HG02938 (cell line): ENCODE measurements at regions not wholly inside any gene's neighbourhood (a gene's known extent, or its start where the extent isn't known, plus 50 kb on each side); places are given as distances from the start of the nearest gene placed in this dataset.

Experiments
- ATAC-seq: cut with Tn5 transposase; IDR thresholded peaks from one replicate; pipeline ENCODE4 v1.9.1; 2021; ENCODE audit warnings: mild to moderate bottlenecking, moderate library complexity; ENCODE audit not compliant: unreplicated experiment

GRCh38 chr18:10009321-10010144 lies 95.7 kb downstream of the VAPA start:
- no peak for ATAC-seq

- no peak for ATAC-seq
Measured at GRCh38 chr18:10010611-10011015, 96.8 kb downstream of the VAPA start.

- no peak for ATAC-seq
Measured at GRCh38 chr18:10011061-10011460, 97.2 kb downstream of the VAPA start.

GRCh38 chr18:10011751-10012150 lies 97.9 kb downstream of the VAPA start:
- no peak for ATAC-seq

GRCh38 chr18:10012526-10012925 lies 98.7 kb downstream of the VAPA start:
- ATAC-seq, result no peak

GRCh38 chr18:10013621-10014543 lies 100.1 kb downstream of the VAPA start:
- ATAC-seq, result no peak

GRCh38 chr18:10015288-10015701 lies 101.5 kb downstream of the VAPA start:
- ATAC-seq, result no peak

- no peak for ATAC-seq
Measured at GRCh38 chr18:10015941-10016819, 102.4 kb downstream of the VAPA start.

GRCh38 chr18:10017043-10017442 lies 103.2 kb downstream of the VAPA start:
- ATAC-seq, result no peak

- ATAC-seq, result no peak
Measured at GRCh38 chr18:10018289-10018688, 104.5 kb downstream of the VAPA start.

GRCh38 chr18:10020171-10020570 lies 106.4 kb downstream of the VAPA start:
- no peak for ATAC-seq

GRCh38 chr18:10022365-10022764 lies 108.5 kb downstream of the VAPA start:
- no peak for ATAC-seq

GRCh38 chr18:10023853-10024570 lies 110.2 kb downstream of the VAPA start:
- no peak for ATAC-seq

- ATAC-seq, result no peak
Measured at GRCh38 chr18:10025711-10026670, 112.2 kb downstream of the VAPA start.

- no peak for ATAC-seq
Measured at GRCh38 chr18:10027031-10027430, 113.2 kb downstream of the VAPA start.

- no peak for ATAC-seq
Measured at GRCh38 chr18:10027461-10027860, 113.6 kb downstream of the VAPA start.

GRCh38 chr18:10029711-10030110 lies 115.9 kb downstream of the VAPA start:
- no peak for ATAC-seq

GRCh38 chr18:10030816-10031541 lies 117.2 kb downstream of the VAPA start:
- no peak for ATAC-seq
